GM12874 (cell line): ENCODE measurements at regions not wholly inside any gene's neighbourhood (a gene's known extent, or its start where the extent isn't known, plus 50 kb on each side); places are given as distances from the start of the nearest gene placed in this dataset.

ENCODE experiments used
- TF ChIP-seq, protein P1 (sequence below): IDR thresholded peaks from 2 replicates; pipeline ENCODE4 v1.5.1; 2011; ENCODE audit warnings: low read depth, mild to moderate bottlenecking, control low read depth, low read length, moderate library complexity; ENCODE audit not compliant: insufficient read depth

DNA sequence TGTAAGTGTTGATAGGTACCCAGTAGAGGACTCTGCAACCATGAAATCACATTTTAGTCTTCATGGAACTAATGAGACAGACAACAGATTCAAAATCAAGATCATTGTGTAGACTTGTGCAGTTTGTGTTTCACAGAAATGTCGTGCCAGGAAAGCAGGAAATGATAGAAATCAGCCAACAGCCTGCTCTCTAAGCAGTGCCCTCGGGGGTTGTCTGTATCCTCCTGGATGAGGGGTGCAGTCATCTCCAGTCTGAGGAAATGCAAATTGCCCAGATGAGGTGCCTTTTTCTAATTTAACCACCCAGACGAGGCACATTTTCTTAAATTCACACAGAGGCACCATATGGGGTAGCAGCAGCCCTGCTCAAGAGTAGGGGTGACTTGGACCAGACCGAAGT, 663.1 kb downstream of the XIRP2 start:
- TF ChIP-seq, protein P1, sequence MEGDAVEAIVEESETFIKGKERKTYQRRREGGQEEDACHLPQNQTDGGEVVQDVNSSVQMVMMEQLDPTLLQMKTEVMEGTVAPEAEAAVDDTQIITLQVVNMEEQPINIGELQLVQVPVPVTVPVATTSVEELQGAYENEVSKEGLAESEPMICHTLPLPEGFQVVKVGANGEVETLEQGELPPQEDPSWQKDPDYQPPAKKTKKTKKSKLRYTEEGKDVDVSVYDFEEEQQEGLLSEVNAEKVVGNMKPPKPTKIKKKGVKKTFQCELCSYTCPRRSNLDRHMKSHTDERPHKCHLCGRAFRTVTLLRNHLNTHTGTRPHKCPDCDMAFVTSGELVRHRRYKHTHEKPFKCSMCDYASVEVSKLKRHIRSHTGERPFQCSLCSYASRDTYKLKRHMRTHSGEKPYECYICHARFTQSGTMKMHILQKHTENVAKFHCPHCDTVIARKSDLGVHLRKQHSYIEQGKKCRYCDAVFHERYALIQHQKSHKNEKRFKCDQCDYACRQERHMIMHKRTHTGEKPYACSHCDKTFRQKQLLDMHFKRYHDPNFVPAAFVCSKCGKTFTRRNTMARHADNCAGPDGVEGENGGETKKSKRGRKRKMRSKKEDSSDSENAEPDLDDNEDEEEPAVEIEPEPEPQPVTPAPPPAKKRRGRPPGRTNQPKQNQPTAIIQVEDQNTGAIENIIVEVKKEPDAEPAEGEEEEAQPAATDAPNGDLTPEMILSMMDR: no peak

GRCh38 chr2:167550448-167550847, 662.2 kb downstream of the XIRP2 start:
- TF ChIP-seq, protein P1: peak; percentile 33; the same call in 1 of the 2 replicates

DNA sequence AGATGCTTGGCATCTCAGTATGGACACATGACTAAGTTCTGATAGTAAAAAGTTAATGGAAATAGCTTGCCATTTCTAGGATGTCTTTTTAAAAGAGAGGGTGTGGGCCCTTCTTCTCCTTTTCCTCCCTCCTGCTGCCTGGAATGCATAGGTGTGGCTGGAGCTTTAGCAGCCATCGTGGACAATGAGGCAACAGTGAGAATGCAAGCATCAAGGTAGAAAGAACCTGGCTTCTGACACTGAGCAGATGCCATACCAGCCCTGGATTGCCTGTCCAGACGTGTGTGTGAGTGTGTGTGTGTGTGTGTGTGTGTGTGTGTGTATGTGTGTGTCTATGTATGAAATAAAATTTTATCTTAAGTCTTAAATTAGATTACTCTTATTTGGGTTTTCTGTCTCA, 660.1 kb downstream of the XIRP2 start:
- TF ChIP-seq, protein P1: no peak

GRCh38 chr2:167544602-167545001, 656.3 kb downstream of the XIRP2 start:
- TF ChIP-seq, protein P1: no peak

DNA sequence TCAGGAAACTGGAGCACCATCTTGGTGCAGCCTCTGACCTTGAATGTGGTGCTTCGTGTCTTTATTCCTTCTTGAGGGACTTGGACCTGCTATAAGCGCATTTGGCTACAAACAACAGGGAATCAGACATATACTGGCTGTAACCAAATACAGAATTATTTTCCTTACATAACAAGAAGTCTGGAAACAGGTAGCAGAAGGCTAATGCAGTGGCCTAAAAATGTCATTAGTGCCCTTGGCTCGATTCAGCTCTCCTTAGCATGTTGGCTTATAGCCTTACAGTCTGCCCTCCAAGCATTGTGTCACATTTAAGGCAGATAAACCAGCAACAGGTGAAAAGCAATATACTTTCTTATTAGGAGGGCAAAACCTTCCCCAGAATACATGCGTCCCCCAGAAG, 655.4 kb downstream of the XIRP2 start:
- TF ChIP-seq, protein P1: no peak

- TF ChIP-seq, protein P1: no peak
Measured at GRCh38 chr2:167537743-167538142, 649.5 kb downstream of the XIRP2 start.

GRCh38 chr2:167534443-167534842, 646.2 kb downstream of the XIRP2 start:
- TF ChIP-seq, protein P1: no peak

- TF ChIP-seq, protein P1: no peak
Measured at GRCh38 chr2:167524786-167525185, 636.5 kb downstream of the XIRP2 start.
